ENCODE measurements at regions not wholly inside any gene's neighbourhood (a gene's known extent, or its start where the extent isn't known, plus 50 kb on each side); places are given as distances from the start of the nearest gene placed in this dataset.

- Histone ChIP-seq H3K27ac (no peak overlapping the region), H3K9me3 (no peaks in the 10 kb centered on the region), H3K36me3 (no peaks in the 10 kb centered on the region), H3K4me1 (no peaks in the 10 kb centered on the region), H3K4me3 (no peak overlapping the region), H3K27me3 (ENCODE audit: low read depth) (no peaks in the 10 kb centered on the region)
- intact Hi-C loops (cut with DNase I), result no loop called here
- no peak for DNase-seq
- no peak for TF ChIP-seq CTCF (IDR thresholded peaks at IDR 0.05)
- no peak for ATAC-seq
Measured at GRCh38 chr1:65734979-65735378, 57.7 kb upstream of the PDE4B start.

GRCh38 chr1:65741993-65742392, 50.7 kb upstream of the PDE4B start:
- no peak for DNase-seq
- no peak for ATAC-seq
- Histone ChIP-seq H3K9me3 (no peaks in the 10 kb centered on the region), H3K4me3 (no peak overlapping the region), H3K27me3 (ENCODE audit: low read depth) (no peaks in the 10 kb centered on the region), H3K27ac (no peak overlapping the region), H3K4me1 (no peaks in the 10 kb centered on the region), H3K36me3 (no peaks in the 10 kb centered on the region)
- TF ChIP-seq CTCF (IDR thresholded peaks at IDR 0.05), result no peak
- intact Hi-C loops (cut with DNase I), result no loop called here
